Peyer's patch (tissue), 4 donors: ENCODE measurements at regions not wholly inside any gene's neighbourhood (a gene's known extent, or its start where the extent isn't known, plus 50 kb on each side); places are given as distances from the start of the nearest gene placed in this dataset.
"Not testable (repeated sequence)": the region's sequence is repeated elsewhere in the genome, so short reads cannot be mapped to it uniquely, and the experiment has no call there.

ENCODE experiments used
- DNase-seq, 3 donors: peaks; one replicate each; pipeline ENCODE4 v3.0.0-alpha.2; 2017 to 2019
- H3K27ac ChIP-seq, 4 donors: fragments of 200-600 bp; sonication (generic); one replicate each; pipeline ENCODE4 v1.5.1; 2016 to 2019
- H3K27me3 ChIP-seq, 2 donors: fragments of 200-600 bp; sonication (generic); one replicate each; pipeline ENCODE4 v1.5.1; 2019
- H3K36me3 ChIP-seq, 3 donors: fragments of 200-600 bp; sonication (generic); one replicate each; pipeline ENCODE4 v1.5.1; 2016 to 2019
- H3K4me1 ChIP-seq, 4 donors: fragments of 200-600 bp; sonication (generic); one replicate each; pipeline ENCODE4 v1.5.1; 2016 to 2019
- H3K4me3 ChIP-seq, 4 donors: fragments of 200-600 bp; sonication (generic); 1 replicate in 3 of 4; 2 replicates in 1 of 4; pipeline ENCODE4 v1.5.1; 2016 to 2019; ENCODE audit warnings: mild to moderate bottlenecking in 1 of 4
- H3K9me3 ChIP-seq, 4 donors: fragments of 200-600 bp; sonication (generic); one replicate each; pipeline ENCODE4 v1.5.1; 2016 to 2019; ENCODE audit warnings: mild to moderate bottlenecking in 1 of 4
- CTCF ChIP-seq, 6 experiments: fragments of 450-650 bp in 4 of 6; fragments of 200-600 bp in 2 of 6; sonication (generic) in 1 of 6; IDR thresholded peaks; one replicate each; pipeline ENCODE4 v1.5.1; 2017 to 2019; ENCODE audit warnings: antibody characterized with exemption in 6 of 6, mild to moderate bottlenecking in 3 of 6, moderate library complexity in 1 of 6
- POLR2A ChIP-seq, 2 donors: fragments of 450-650 bp; IDR thresholded peaks; one replicate each; pipeline ENCODE4 v1.5.1; 2017; ENCODE audit warnings: antibody characterized with exemption in 2 of 2, mild to moderate bottlenecking in 2 of 2, moderate library complexity in 2 of 2

GRCh38 chr18:1425679-1426078 lies 521.0 kb downstream of the ADCYAP1 start:
- no peak overlapping the region for H3K27ac ChIP-seq
- H3K9me3 ChIP-seq, result no peaks in the 10 kb centered on the region
- H3K36me3 ChIP-seq, result no peaks in the 10 kb centered on the region
- H3K4me3 ChIP-seq, result no peak overlapping the region
- H3K4me1 ChIP-seq, result no peaks in the 10 kb centered on the region
- DNase-seq, result no peak
- H3K27me3 ChIP-seq, result no peaks in the 10 kb centered on the region
- TF ChIP-seq POLR2A (IDR thresholded peaks at IDR 0.05) (no peak), CTCF (IDR thresholded peaks at IDR 0.05) (no peak)

DNA sequence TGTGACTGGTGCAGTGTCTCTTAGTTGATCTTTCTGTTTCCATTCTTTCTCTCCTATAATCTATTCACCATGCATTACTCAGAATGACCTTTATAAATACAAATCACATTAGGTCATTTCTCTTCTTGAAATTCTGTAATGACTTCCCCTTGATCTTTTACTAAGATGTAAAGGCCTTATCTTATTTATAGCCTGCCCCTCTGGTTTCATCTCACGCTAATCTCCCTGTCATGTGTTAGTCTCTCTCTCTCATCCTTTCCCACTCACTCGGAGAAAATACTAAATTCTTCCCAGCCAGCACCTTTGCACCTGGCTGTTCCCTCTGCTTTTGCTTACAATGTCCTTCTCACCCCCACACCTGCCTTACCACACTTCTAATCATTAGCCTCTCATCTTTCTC lies 530.8 kb downstream of the ADCYAP1 start:
- H3K9me3 ChIP-seq, result no peaks in the 10 kb centered on the region
- H3K4me3 ChIP-seq, result no peak overlapping the region
- H3K27ac ChIP-seq, result no peak overlapping the region
- DNase-seq, result no peak
- no peaks in the 10 kb centered on the region for H3K27me3 ChIP-seq
- H3K36me3 ChIP-seq, result no peaks in the 10 kb centered on the region
- no peak for TF ChIP-seq CTCF (IDR thresholded peaks at IDR 0.05)
- no peak for TF ChIP-seq POLR2A (IDR thresholded peaks at IDR 0.05)
- H3K4me1 ChIP-seq, result no peaks in the 10 kb centered on the region

GRCh38 chr18:1436199-1436598 lies 531.5 kb downstream of the ADCYAP1 start:
- H3K27me3 ChIP-seq, result no peaks in the 10 kb centered on the region
- H3K36me3 ChIP-seq, result no peaks in the 10 kb centered on the region
- no peak overlapping the region for H3K4me3 ChIP-seq
- no peaks in the 10 kb centered on the region for H3K9me3 ChIP-seq
- TF ChIP-seq POLR2A (IDR thresholded peaks at IDR 0.05) (no peak), CTCF (IDR thresholded peaks at IDR 0.05) (no peak)
- H3K27ac ChIP-seq, result no peak overlapping the region
- no peak for DNase-seq
- no peaks in the 10 kb centered on the region for H3K4me1 ChIP-seq

GRCh38 chr18:1438458-1438910 lies 533.8 kb downstream of the ADCYAP1 start:
- H3K36me3 ChIP-seq, result no peaks in the 10 kb centered on the region
- H3K4me3 ChIP-seq, result no peak overlapping the region
- H3K27ac ChIP-seq, result no peak overlapping the region
- H3K4me1 ChIP-seq, result no peaks in the 10 kb centered on the region
- TF ChIP-seq POLR2A (IDR thresholded peaks at IDR 0.05), result no peak
- no peak for TF ChIP-seq CTCF (IDR thresholded peaks at IDR 0.05)
- no peaks in the 10 kb centered on the region for H3K27me3 ChIP-seq
- no peaks in the 10 kb centered on the region for H3K9me3 ChIP-seq
- DNase-seq, result no peak

DNA sequence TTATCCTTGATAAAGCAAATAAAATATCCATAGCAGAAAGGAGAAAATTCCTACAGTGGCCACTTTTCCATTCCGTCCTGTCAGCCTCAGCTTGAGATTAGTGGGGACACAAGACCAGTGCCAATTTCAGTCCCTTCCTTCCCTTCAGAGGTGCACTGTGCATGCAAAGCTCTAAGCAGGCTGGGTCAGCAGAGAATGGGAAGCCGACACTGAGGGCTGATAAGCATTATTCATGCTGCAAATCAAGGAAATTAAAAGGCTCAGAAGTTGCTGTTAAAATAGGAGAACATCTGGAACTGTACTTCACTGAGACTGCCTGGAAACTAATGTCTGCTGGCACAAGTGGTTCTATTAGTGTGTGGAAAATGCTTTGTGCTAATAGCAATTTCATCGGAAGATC lies 534.3 kb downstream of the ADCYAP1 start:
- Histone ChIP-seq H3K4me3 (no peak overlapping the region), H3K36me3 (no peaks in the 10 kb centered on the region), H3K27me3 (no peaks in the 10 kb centered on the region), H3K4me1 (no peaks in the 10 kb centered on the region), H3K9me3 (no peaks in the 10 kb centered on the region), H3K27ac (no peak overlapping the region)
- TF ChIP-seq POLR2A (IDR thresholded peaks at IDR 0.05), result no peak
- TF ChIP-seq CTCF (IDR thresholded peaks at IDR 0.05), result no peak
- no peak for DNase-seq

- not testable (repeated sequence) for H3K4me3 ChIP-seq, H3K4me1 ChIP-seq, H3K27me3 ChIP-seq, H3K36me3 ChIP-seq, DNase-seq, H3K9me3 ChIP-seq, H3K27ac ChIP-seq
These were observed 539.4 kb downstream of the ADCYAP1 start for GRCh38 chr18:1444062-1444461.
